CD14-positive monocyte (primary cell): ENCODE measurements at regions not wholly inside any gene's neighbourhood (a gene's known extent, or its start where the extent isn't known, plus 50 kb on each side); places are given as distances from the start of the nearest gene placed in this dataset.

Source experiments
- DNase-seq, 3 donors: peaks; one replicate each; pipeline ENCODE4 v3.0.0-alpha.2; 2011 to 2022
- H2AFZ ChIP-seq: 2 replicates; pipeline ENCODE4 v1.6.0; 2012; ENCODE audit warnings: mild to moderate bottlenecking, low read depth, low read length, inconsistent platforms; ENCODE audit not compliant: insufficient read depth, poor library complexity, severe bottlenecking
- H3K27ac ChIP-seq, 2 donors: 1 replicate in 1 of 2; 2 replicates in 1 of 2; pipeline ENCODE4 v1.5.1; 2012 to 2013; ENCODE audit warnings: low read length in 2 of 2, control low read depth in 1 of 2, inconsistent platforms in 1 of 2, low read depth in 1 of 2, mild to moderate bottlenecking in 1 of 2
- H3K27me3 ChIP-seq, 2 donors: one replicate each; pipeline versions ENCODE4 v1.6.0 to v1.6.1; 2011 to 2013; ENCODE audit warnings: low read length in 2 of 2; ENCODE audit not compliant: control insufficient read depth in 2 of 2, insufficient read depth in 2 of 2
- H3K36me3 ChIP-seq, 2 donors: replicated peaks in 1 of 2; 1 replicate in 1 of 2; 2 replicates in 1 of 2; pipeline versions ENCODE4 v1.5.1 to v1.6.1; 2012 to 2013; ENCODE audit warnings: low read length in 2 of 2, control low read depth in 1 of 2, inconsistent platforms in 1 of 2, mild to moderate bottlenecking in 1 of 2; ENCODE audit not compliant: insufficient read depth in 2 of 2, control insufficient read depth in 1 of 2
- H3K4me1 ChIP-seq, 2 donors: 1 replicate in 1 of 2; 2 replicates in 1 of 2; pipeline versions ENCODE4 v1.5.1 to v1.6.1; 2012 to 2013; ENCODE audit warnings: low read length in 2 of 2, control low read depth in 1 of 2, inconsistent platforms in 1 of 2, mild to moderate bottlenecking in 1 of 2, moderate library complexity in 1 of 2; ENCODE audit not compliant: insufficient read depth in 2 of 2, control insufficient read depth in 1 of 2
- H3K4me2 ChIP-seq: replicated peaks from 2 replicates; pipeline ENCODE3; 2012; ENCODE audit warnings: low read length, moderate library complexity, mild to moderate bottlenecking; ENCODE audit not compliant: poor library complexity, severe bottlenecking; ENCODE audit errors: extremely low read depth
- H3K4me3 ChIP-seq, 3 experiments: fragments of 200-600 bp in 1 of 3; sonication (generic) in 1 of 3; replicated peaks in 1 of 3; 1 replicate in 2 of 3; 2 replicates in 1 of 3; pipeline ENCODE4 v1.5.1; 2011 to 2013; ENCODE audit warnings: low read length in 3 of 3, mild to moderate bottlenecking in 3 of 3, control low read depth in 2 of 3, low read depth in 2 of 3, inconsistent platforms in 1 of 3, moderate library complexity in 1 of 3
- H3K79me2 ChIP-seq: 2 replicates; pipeline ENCODE4 v1.6.0; 2012; ENCODE audit warnings: mild to moderate bottlenecking, control low read depth, inconsistent platforms, low read length, moderate library complexity; ENCODE audit not compliant: insufficient read depth
- H3K9ac ChIP-seq: 2 replicates; pipeline ENCODE4 v1.6.0; 2017; ENCODE audit warnings: low read length, mild to moderate bottlenecking; ENCODE audit not compliant: insufficient read depth, poor library complexity, severe bottlenecking
- H3K9me3 ChIP-seq, 2 donors: replicated peaks in 1 of 2; 1 replicate in 1 of 2; 2 replicates in 1 of 2; pipeline versions ENCODE4 v1.5.1 to v1.6.1; 2012 to 2013; ENCODE audit warnings: low read length in 2 of 2, control low read depth in 1 of 2; ENCODE audit not compliant: control insufficient read depth in 1 of 2, insufficient read depth in 1 of 2
- H4K20me1 ChIP-seq: 2 replicates; pipeline ENCODE4 v1.6.0; 2012; ENCODE audit warnings: mild to moderate bottlenecking, low read length, control low read depth, moderate library complexity; ENCODE audit not compliant: insufficient read depth
- H3K27ac Mint-ChIP-seq, 7 donors: one replicate each; pipeline ENCODE4 v1.8.0; 2020; ENCODE audit warnings: mild to moderate bottlenecking in 7 of 7, mixed read lengths in 7 of 7, moderate library complexity in 6 of 7, inconsistent platforms in 2 of 7
- H3K27me3 Mint-ChIP-seq, 3 donors: one replicate each; pipeline ENCODE4 v1.8.0; 2021 to 2022; ENCODE audit warnings: low read depth in 3 of 3, mild to moderate bottlenecking in 3 of 3, mixed read lengths in 3 of 3, moderate library complexity in 3 of 3, inconsistent platforms in 1 of 3
- H3K36me3 Mint-ChIP-seq, 2 donors: one replicate each; pipeline ENCODE4 v1.8.0; 2020; ENCODE audit warnings: mixed read lengths in 2 of 2, inconsistent platforms in 1 of 2, mild to moderate bottlenecking in 1 of 2
- H3K4me1 Mint-ChIP-seq: one replicate; pipeline ENCODE4 v1.8.0; 2020; ENCODE audit warnings: mild to moderate bottlenecking, mixed read lengths
- H3K4me3 Mint-ChIP-seq, 2 donors: one replicate each; pipeline ENCODE4 v1.8.0; 2020; ENCODE audit warnings: mild to moderate bottlenecking in 2 of 2, mixed read lengths in 2 of 2, moderate library complexity in 1 of 2
- H3K9me3 Mint-ChIP-seq, 7 donors: one replicate each; pipeline ENCODE4 v1.8.0; 2020 to 2022; ENCODE audit warnings: mixed read lengths in 7 of 7, mild to moderate bottlenecking in 6 of 7, moderate library complexity in 6 of 7, inconsistent platforms in 2 of 7
- CTCF ChIP-seq: fragments of 200-600 bp; IDR thresholded peaks from one replicate; pipeline ENCODE4 v1.8.0; 2022; ENCODE audit warnings: antibody characterized with exemption, mild to moderate bottlenecking
- WGBS: methylation state at CpG from one replicate; pipeline ENCODE4 v1.1.5; 2013; ENCODE audit warnings: missing lambda C conversion rate; ENCODE audit not compliant: insufficient coverage; 5-methylcytosine and 5-hydroxymethylcytosine counted together
- intact Hi-C, 2 donors: fragments of 100-400 bp; cut with micrococcal nuclease; formaldehyde crosslinking; loops; one replicate each; pipeline versions ENCODE4 v1.15.0 to v1.15.1; 2023

GRCh38 chr18:35826477-35826876 lies 146.0 kb upstream of the RMP24 start:
- H3K9me3 ChIP-seq = peaks cover 0 to 4% of the 10 kb centered on the region in 2 donors
- no peak overlapping the region for H3K9ac ChIP-seq
- no peak overlapping the region for H3K4me3 ChIP-seq
- no peak overlapping the region for H2AFZ ChIP-seq
- TF ChIP-seq CTCF = no peak
- Mint-ChIP-seq H3K36me3 (peaks cover 0 to 2% of the 10 kb centered on the region in 2 donors), H3K27me3 (no peaks in the 10 kb centered on the region), H3K9me3 (peaks cover 6 to 17% (median 10%) of the 10 kb centered on the region in 7 donors), H3K4me3 (no peak overlapping the region), H3K27ac (peak overlapping the region in 1 of 7 donors; percentile 57), H3K4me1 (peaks cover 46% of the 10 kb centered on the region)
- no peak for DNase-seq
- intact Hi-C loops = no loop called here
- H3K27ac ChIP-seq = no peak overlapping the region
- no peak overlapping the region for H3K4me2 ChIP-seq
- H4K20me1 ChIP-seq = no peaks in the 10 kb centered on the region
- 40% methylated on average over 1 of the region's 1 CpG for whole genome bisulfite sequencing
- H3K27me3 ChIP-seq = no peaks in the 10 kb centered on the region
- no peaks in the 10 kb centered on the region for H3K36me3 ChIP-seq
- no peaks in the 10 kb centered on the region for H3K79me2 ChIP-seq
- peaks cover 24 to 44% of the 10 kb centered on the region in 2 donors for H3K4me1 ChIP-seq

- no peak overlapping the region for H3K4me3 ChIP-seq
- H3K27ac ChIP-seq = no peak overlapping the region
- peak in 2 of 3 donors; percentile 21 to 73 for DNase-seq
- intact Hi-C loops = no loop called here
- H3K4me1 Mint-ChIP-seq = peaks cover 50% of the 10 kb centered on the region
- H3K27me3 Mint-ChIP-seq = no peaks in the 10 kb centered on the region
- peaks cover 4 to 10% of the 10 kb centered on the region in 2 donors for H3K9me3 ChIP-seq
- peaks cover 28 to 47% of the 10 kb centered on the region in 2 donors for H3K4me1 ChIP-seq
- no peaks in the 10 kb centered on the region for H3K27me3 ChIP-seq
- no peaks in the 10 kb centered on the region for H3K36me3 ChIP-seq
- H3K27ac Mint-ChIP-seq = no peak overlapping the region
- peaks cover 0 to 4% of the 10 kb centered on the region in 2 donors for H3K36me3 Mint-ChIP-seq
- H3K9me3 Mint-ChIP-seq = peaks cover 12 to 23% (median 16%) of the 10 kb centered on the region in 7 donors
- no peak overlapping the region for H3K4me3 Mint-ChIP-seq
- no peak overlapping the region for H3K4me2 ChIP-seq
- no peaks in the 10 kb centered on the region for H3K79me2 ChIP-seq
- H4K20me1 ChIP-seq = no peaks in the 10 kb centered on the region
- no peak overlapping the region for H3K9ac ChIP-seq
- no peak overlapping the region for H2AFZ ChIP-seq
- TF ChIP-seq CTCF = no peak
Measured at GRCh38 chr18:35827275-35827902, 145.1 kb upstream of the RMP24 start.
